Karpas-422 (cell line): ENCODE measurements at regions not wholly inside any gene's neighbourhood (a gene's known extent, or its start where the extent isn't known, plus 50 kb on each side); places are given as distances from the start of the nearest gene placed in this dataset.

Source experiments
- DNase-seq: peaks from one replicate; pipeline ENCODE4 v3.0.0-alpha.2; 2015
- H2AFZ ChIP-seq: fragments of 200-600 bp; sonication (generic); 2 replicates; pipeline ENCODE4 v1.6.1; 2014; ENCODE audit warnings: antibody characterized with exemption, low read length, mixed read lengths
- H3K27ac ChIP-seq: fragments of 200-600 bp; sonication (generic); 2 replicates; pipeline ENCODE4 v1.5.1; 2014; ENCODE audit warnings: mild to moderate bottlenecking, low read length, moderate library complexity
- H3K27me3 ChIP-seq: fragments of 200-600 bp; sonication (generic); 2 replicates; pipeline ENCODE4 v1.6.1; 2014; ENCODE audit warnings: low read length, mixed read lengths
- H3K36me3 ChIP-seq: fragments of 200-600 bp; sonication (generic); 2 replicates; pipeline ENCODE4 v1.6.1; 2014; ENCODE audit warnings: low read length, mixed read lengths; ENCODE audit not compliant: insufficient read depth
- H3K4me1 ChIP-seq: fragments of 200-600 bp; sonication (generic); 2 replicates; pipeline ENCODE4 v1.6.1; 2014; ENCODE audit warnings: mild to moderate bottlenecking, low read length, mixed read lengths
- H3K4me2 ChIP-seq: fragments of 200-600 bp; sonication (generic); 2 replicates; pipeline ENCODE4 v1.6.1; 2014; ENCODE audit warnings: low read length, low read depth, mild to moderate bottlenecking; ENCODE audit not compliant: poor library complexity, severe bottlenecking
- H3K4me3 ChIP-seq: fragments of 200-600 bp; sonication (generic); 2 replicates; pipeline ENCODE4 v1.5.1; 2014; ENCODE audit warnings: mild to moderate bottlenecking, antibody characterized with exemption, low read length, mixed read lengths
- H3K79me2 ChIP-seq: fragments of 200-600 bp; sonication (generic); 2 replicates; pipeline ENCODE4 v1.6.1; 2014; ENCODE audit warnings: mild to moderate bottlenecking, low read length, mixed read lengths
- H3K9ac ChIP-seq: fragments of 200-600 bp; sonication (generic); 2 replicates; pipeline ENCODE4 v1.6.0; 2014; ENCODE audit warnings: low read length
- H3K9me2 ChIP-seq: fragments of 200-600 bp; sonication (generic), shearing (Covaris generic); replicated peaks from 2 replicates; pipeline ENCODE4 v1.6.0; 2014; ENCODE audit warnings: mild to moderate bottlenecking, low read length, moderate library complexity; ENCODE audit not compliant: insufficient read depth
- H3K9me3 ChIP-seq: fragments of 300-700, 200-600 bp; sonication (generic); 2 replicates; pipeline ENCODE4 v1.6.1; 2014; ENCODE audit warnings: low read length, mixed read lengths
- H4K20me1 ChIP-seq: fragments of 200-600 bp; sonication (generic); 2 replicates; pipeline ENCODE4 v1.6.1; 2014; ENCODE audit warnings: mild to moderate bottlenecking, antibody characterized with exemption, low read length, low read depth; ENCODE audit not compliant: insufficient read depth

DNA sequence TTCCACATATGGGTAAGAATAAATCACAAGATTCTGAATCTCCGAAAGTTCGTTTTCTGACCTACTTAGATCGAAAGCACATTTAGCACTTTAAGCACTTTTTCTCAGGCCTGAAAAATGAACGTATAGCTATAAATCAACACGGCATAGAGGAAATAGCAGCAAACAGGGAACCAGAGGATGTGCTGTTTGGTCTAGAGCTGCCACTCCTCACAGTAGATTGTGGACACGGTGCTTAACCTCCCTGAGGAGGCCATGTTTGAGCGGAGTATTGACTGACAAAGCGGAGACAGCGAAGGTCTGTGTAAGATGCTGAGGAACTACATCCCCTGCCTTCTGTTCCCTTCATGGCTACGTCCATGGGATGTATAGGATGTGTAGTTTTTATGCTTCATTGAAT is 452.8 kb upstream of the NCAM2 start:
- Histone ChIP-seq H3K9ac (no peak overlapping the region), H3K27ac (no peak overlapping the region), H2AFZ (no peak overlapping the region), H3K36me3 (no peaks in the 10 kb centered on the region), H3K9me3 (peaks cover 7% of the 10 kb centered on the region), H3K4me1 (no peaks in the 10 kb centered on the region), H3K79me2 (no peaks in the 10 kb centered on the region), H3K9me2 (no peaks in the 10 kb centered on the region), H3K4me2 (no peak overlapping the region), H4K20me1 (no peaks in the 10 kb centered on the region), H3K4me3 (no peak overlapping the region), H3K27me3 (no peaks in the 10 kb centered on the region)
- no peak for DNase-seq

DNA sequence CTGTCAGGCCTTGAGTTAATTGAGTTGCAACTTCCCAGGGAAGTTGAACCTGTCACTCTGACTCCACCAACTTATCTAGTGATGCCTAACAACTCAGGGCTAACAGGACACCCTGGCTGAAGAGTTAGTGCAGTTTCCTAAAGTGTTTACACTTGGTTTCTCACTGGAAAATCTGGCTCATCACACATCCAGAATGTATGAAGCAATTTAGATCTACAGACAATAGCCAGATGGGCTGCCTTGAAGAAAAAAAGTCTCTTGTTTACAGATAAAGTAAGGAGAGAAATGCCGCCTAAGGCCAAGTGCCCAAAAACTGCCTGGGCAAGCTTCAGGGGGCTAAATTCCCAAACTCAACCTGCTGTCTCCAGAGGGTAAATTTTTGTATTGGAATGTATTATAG is 446.3 kb upstream of the NCAM2 start:
- no peak overlapping the region for H2AFZ ChIP-seq
- no peak overlapping the region for H3K9ac ChIP-seq
- no peaks in the 10 kb centered on the region for H3K36me3 ChIP-seq
- H3K79me2 ChIP-seq = no peaks in the 10 kb centered on the region
- no peaks in the 10 kb centered on the region for H4K20me1 ChIP-seq
- no peak for DNase-seq
- 0 out of 2 replicates have a peak, but pooled peaks cover 3% of the 10 kb centered on the region for H3K9me3 ChIP-seq
- H3K4me1 ChIP-seq = no peaks in the 10 kb centered on the region
- no peak overlapping the region for H3K4me3 ChIP-seq
- H3K9me2 ChIP-seq = no peaks in the 10 kb centered on the region
- no peak overlapping the region for H3K27ac ChIP-seq
- no peak overlapping the region for H3K4me2 ChIP-seq
- no peaks in the 10 kb centered on the region for H3K27me3 ChIP-seq

DNA sequence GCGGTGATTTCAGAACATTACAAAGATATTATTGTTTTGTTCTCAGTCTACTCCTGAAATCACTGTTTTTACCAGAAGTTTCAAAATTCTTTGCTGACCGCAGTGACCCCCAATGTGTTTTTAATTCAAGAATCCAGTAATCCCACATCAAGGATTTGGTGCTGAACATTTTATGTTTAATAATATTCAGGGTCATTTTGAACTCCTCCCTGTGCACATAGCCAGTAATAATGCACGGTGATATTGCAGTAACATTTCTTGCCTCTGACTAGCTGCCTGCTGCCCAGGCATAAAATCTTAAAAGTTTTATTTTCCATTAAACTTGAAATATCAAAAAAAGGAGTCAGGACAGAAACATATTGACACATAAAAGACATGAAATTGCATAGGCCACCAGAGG is 443.4 kb upstream of the NCAM2 start:
- no peaks in the 10 kb centered on the region for H3K27me3 ChIP-seq
- no peak overlapping the region for H3K4me3 ChIP-seq
- H3K27ac ChIP-seq = no peak overlapping the region
- 0 out of 2 replicates have a peak, but pooled peaks cover 8% of the 10 kb centered on the region for H3K9me3 ChIP-seq
- no peak for DNase-seq
- no peak overlapping the region for H3K4me2 ChIP-seq
- no peak overlapping the region for H2AFZ ChIP-seq
- H3K79me2 ChIP-seq = no peaks in the 10 kb centered on the region
- no peaks in the 10 kb centered on the region for H3K36me3 ChIP-seq
- no peaks in the 10 kb centered on the region for H4K20me1 ChIP-seq
- no peaks in the 10 kb centered on the region for H3K4me1 ChIP-seq
- H3K9me2 ChIP-seq = no peaks in the 10 kb centered on the region
- no peak overlapping the region for H3K9ac ChIP-seq

DNA sequence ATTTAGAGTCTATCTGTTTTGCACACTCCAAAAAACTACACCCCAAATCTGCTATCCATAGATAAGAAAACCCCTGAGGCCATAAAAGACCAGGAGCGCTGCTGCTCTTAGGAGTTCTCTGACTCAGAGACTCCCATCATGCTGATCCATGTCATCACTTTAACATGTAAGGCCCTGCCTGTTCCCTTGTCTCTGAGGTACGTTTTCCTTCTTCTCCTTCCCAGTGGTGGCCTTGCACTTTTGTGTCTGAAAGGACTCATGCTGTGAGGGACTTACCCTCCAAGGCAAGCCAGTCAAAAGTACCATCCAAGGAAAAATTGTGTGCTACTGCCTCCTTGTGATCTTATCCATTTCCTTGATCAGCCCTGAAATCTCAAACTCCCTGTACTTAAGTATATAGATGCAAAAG is 427.4 kb upstream of the NCAM2 start:
- Histone ChIP-seq H3K36me3 (no peaks in the 10 kb centered on the region), H3K4me2 (no peak overlapping the region), H2AFZ (no peak overlapping the region), H3K4me3 (no peak overlapping the region), H3K9ac (no peak overlapping the region), H3K79me2 (no peaks in the 10 kb centered on the region), H4K20me1 (no peaks in the 10 kb centered on the region), H3K9me3 (no peaks in the 10 kb centered on the region; the same call in 1 of the 2 replicates), H3K4me1 (no peaks in the 10 kb centered on the region), H3K9me2 (no peaks in the 10 kb centered on the region), H3K27me3 (no peaks in the 10 kb centered on the region), H3K27ac (no peak overlapping the region)
- no peak for DNase-seq

DNA sequence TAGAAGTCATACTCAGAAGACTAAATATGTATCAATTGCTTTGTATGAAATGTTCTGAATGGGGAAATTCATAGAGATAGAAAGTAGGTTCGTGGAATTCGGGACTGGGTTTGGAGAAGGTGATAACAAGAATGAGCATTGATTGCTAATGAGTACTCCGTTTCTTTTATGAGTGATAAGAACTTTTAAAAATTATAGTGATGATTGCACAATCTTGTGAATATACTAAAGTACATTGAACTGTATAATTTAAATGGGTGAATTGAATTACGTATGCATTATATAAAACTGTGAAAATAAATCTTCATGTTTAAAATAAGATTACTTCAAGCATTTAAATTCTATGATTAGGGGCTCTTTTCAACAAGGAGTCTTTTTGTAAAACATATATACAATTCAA is 425.6 kb upstream of the NCAM2 start:
- Histone ChIP-seq H3K9ac (no peak overlapping the region), H3K4me3 (no peak overlapping the region), H3K4me2 (no peak overlapping the region)

DNA sequence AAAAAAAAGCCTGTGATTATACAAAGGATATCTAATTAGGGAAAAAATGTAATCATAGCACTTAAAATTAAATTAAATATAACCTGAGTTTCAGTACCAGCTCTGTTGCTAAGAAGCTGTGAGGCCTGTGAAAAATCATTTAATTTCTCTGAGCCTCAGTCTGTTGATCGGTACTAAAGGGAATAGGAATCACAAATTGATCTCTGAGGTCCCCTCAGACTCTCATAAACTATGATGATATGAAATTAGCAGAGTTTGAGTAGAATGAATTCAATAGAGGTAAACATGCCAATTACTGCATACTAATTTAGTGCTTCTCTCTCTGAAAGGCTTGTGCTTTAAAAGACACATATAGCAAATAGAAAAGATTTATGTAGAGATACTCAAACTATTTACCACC is 416.8 kb upstream of the NCAM2 start:
- no peaks in the 10 kb centered on the region for H3K4me1 ChIP-seq
- no peaks in the 10 kb centered on the region for H4K20me1 ChIP-seq
- H3K27ac ChIP-seq = no peak overlapping the region
- no peaks in the 10 kb centered on the region for H3K79me2 ChIP-seq
- H3K36me3 ChIP-seq = no peaks in the 10 kb centered on the region
- no peak overlapping the region for H3K9ac ChIP-seq
- DNase-seq = no peak
- no peak overlapping the region for H3K4me3 ChIP-seq
- H3K9me2 ChIP-seq = no peaks in the 10 kb centered on the region
- H2AFZ ChIP-seq = no peak overlapping the region
- no peak overlapping the region for H3K4me2 ChIP-seq
- H3K9me3 ChIP-seq = peaks cover 7% of the 10 kb centered on the region
- no peaks in the 10 kb centered on the region for H3K27me3 ChIP-seq

More for the DNA sequence above, 425.6 kb upstream of the NCAM2 start:
- DNase-seq = no peak
- Histone ChIP-seq H2AFZ (no peak overlapping the region), H4K20me1 (no peaks in the 10 kb centered on the region), H3K9me3 (no peaks in the 10 kb centered on the region; the same call in 1 of the 2 replicates), H3K27me3 (no peaks in the 10 kb centered on the region), H3K27ac (no peak overlapping the region), H3K4me1 (no peaks in the 10 kb centered on the region), H3K79me2 (no peaks in the 10 kb centered on the region), H3K9me2 (no peaks in the 10 kb centered on the region), H3K36me3 (no peaks in the 10 kb centered on the region)

DNA sequence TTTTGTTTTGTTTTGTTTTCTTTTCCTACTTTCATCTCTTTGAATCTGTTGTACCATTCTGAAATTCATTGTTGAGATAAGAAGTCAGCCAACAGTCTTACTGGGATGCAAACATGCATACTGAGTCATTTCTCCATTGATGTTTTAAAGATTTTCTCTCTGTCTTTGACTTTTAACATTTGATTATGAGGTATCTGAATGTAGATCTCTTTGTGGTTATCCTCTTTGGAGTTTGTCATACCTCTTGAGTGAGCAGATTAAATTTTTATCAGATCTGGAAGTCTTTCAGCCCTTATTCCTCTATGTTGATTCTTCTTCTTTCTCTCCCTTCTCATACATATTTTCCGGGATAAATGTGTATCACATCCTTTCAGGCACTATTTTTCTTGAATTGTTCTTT is 406.9 kb upstream of the NCAM2 start:
- Histone ChIP-seq H3K9me3 (peaks cover 5% of the 10 kb centered on the region; the same call in 1 of the 2 replicates), H3K4me3 (no peak overlapping the region), H3K27me3 (no peaks in the 10 kb centered on the region), H4K20me1 (no peaks in the 10 kb centered on the region), H2AFZ (no peak overlapping the region), H3K27ac (no peak overlapping the region), H3K36me3 (no peaks in the 10 kb centered on the region), H3K79me2 (no peaks in the 10 kb centered on the region), H3K4me1 (no peaks in the 10 kb centered on the region), H3K9me2 (no peaks in the 10 kb centered on the region), H3K4me2 (no peak overlapping the region), H3K9ac (no peak overlapping the region)
- DNase-seq = no peak

DNA sequence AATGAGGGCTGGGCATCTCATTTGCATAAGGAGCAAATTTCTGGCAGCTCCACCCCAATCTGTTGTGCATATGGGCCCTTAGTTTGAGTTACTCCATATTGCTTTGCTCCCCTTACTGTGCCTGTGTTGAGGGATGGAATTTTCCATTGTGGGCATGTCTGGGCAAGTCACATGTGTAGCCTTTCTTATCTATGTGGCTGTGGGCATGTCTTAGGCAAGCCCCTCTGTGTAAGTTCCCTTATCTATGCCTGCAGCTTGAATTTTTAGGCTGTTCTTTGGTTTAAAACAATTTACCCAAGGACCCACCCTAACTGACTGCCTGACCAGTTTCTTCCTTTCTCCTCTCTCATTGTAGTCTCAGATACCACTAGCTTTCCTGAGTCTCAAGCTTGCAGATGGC is 405.7 kb upstream of the NCAM2 start:
- Histone ChIP-seq H3K4me3 (no peak overlapping the region), H3K36me3 (no peaks in the 10 kb centered on the region), H2AFZ (no peak overlapping the region)

DNA sequence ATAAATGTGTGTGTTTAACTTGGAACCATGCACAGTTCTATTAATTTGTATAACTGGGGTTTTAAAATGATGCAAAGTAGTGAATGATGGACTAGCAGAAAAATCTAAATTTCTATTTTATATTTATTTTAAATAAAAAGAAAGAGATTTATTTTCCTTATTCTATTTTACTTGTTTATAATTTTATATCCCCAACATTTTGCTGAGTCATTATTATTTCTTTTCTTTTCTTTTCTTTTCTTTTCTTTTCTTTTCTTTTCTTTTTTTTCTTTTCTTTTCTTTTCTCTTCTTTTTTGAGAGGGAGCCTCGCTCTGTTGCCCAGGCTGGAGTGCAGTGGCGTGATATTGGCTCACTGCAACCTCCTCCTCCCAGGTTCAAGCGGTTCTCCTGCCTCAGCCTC is 395.0 kb upstream of the NCAM2 start:
- Histone ChIP-seq H4K20me1 (no peaks in the 10 kb centered on the region), H3K4me1 (no peaks in the 10 kb centered on the region), H3K9me3 (no peaks in the 10 kb centered on the region; the same call in 1 of the 2 replicates), H3K36me3 (no peaks in the 10 kb centered on the region), H3K9ac (no peak overlapping the region), H3K79me2 (no peaks in the 10 kb centered on the region), H3K4me3 (no peak overlapping the region), H3K4me2 (no peak overlapping the region), H3K27me3 (no peaks in the 10 kb centered on the region), H3K27ac (no peak overlapping the region), H2AFZ (no peak overlapping the region), H3K9me2 (no peaks in the 10 kb centered on the region)
- no peak for DNase-seq

More for the DNA sequence above, 405.7 kb upstream of the NCAM2 start:
- no peaks in the 10 kb centered on the region for H3K79me2 ChIP-seq
- no peaks in the 10 kb centered on the region for H4K20me1 ChIP-seq
- no peak overlapping the region for H3K9ac ChIP-seq
- no peak overlapping the region for H3K27ac ChIP-seq
- peaks cover 5% of the 10 kb centered on the region; the same call in 1 of the 2 replicates for H3K9me3 ChIP-seq
- H3K4me2 ChIP-seq = no peak overlapping the region
- no peaks in the 10 kb centered on the region for H3K27me3 ChIP-seq
- no peaks in the 10 kb centered on the region for H3K9me2 ChIP-seq
- DNase-seq = no peak
- H3K4me1 ChIP-seq = no peaks in the 10 kb centered on the region
